WTC11 (cell line): ENCODE measurements at regions not wholly inside any gene's neighbourhood (a gene's known extent, or its start where the extent isn't known, plus 50 kb on each side); places are given as distances from the start of the nearest gene placed in this dataset.

Experiments used
- CTCF ChIP-seq: fragments of 200-600 bp; IDR thresholded peaks from 2 replicates; pipeline ENCODE4 v1.8.0; 2022; ENCODE audit warnings: antibody characterized with exemption
- ESRRA ChIP-seq: sonication (generic); formaldehyde crosslinking; IDR thresholded peaks from 2 replicates; pipeline ENCODE4 v1.8.1; 2022; ENCODE audit warnings: mild to moderate bottlenecking, missing genetic modification reagents, borderline replicate concordance
- IRF2 ChIP-seq: sonication (generic); formaldehyde crosslinking; IDR thresholded peaks from 2 replicates; pipeline ENCODE4 v1.8.0; 2022; ENCODE audit warnings: low read depth, missing genetic modification reagents, borderline replicate concordance
- NR3C1 ChIP-seq: sonication (generic); formaldehyde crosslinking; conservative IDR thresholded peaks from 2 replicates; pipeline ENCODE4 v1.8.1; 2023; ENCODE audit warnings: low read depth, mild to moderate bottlenecking, missing genetic modification reagents
- PRDM15 ChIP-seq: sonication (generic); formaldehyde crosslinking; IDR thresholded peaks from 2 replicates; pipeline ENCODE4 v1.8.0; 2022; ENCODE audit warnings: missing genetic modification reagents
- SMAD3 ChIP-seq: sonication (generic); formaldehyde crosslinking; IDR thresholded peaks from 2 replicates; pipeline ENCODE4 v1.8.0; 2022; ENCODE audit warnings: missing genetic modification reagents, mild to moderate bottlenecking, borderline replicate concordance
- SMAD4 ChIP-seq: sonication (generic); formaldehyde crosslinking; IDR thresholded peaks from 2 replicates; pipeline ENCODE4 v1.8.0; 2022; ENCODE audit warnings: mild to moderate bottlenecking, missing genetic modification reagents
- TF ChIP-seq, protein P1 (sequence below): sonication (generic); formaldehyde crosslinking; IDR thresholded peaks from 2 replicates; pipeline ENCODE4 v1.8.0; 2022; ENCODE audit warnings: mild to moderate bottlenecking, missing genetic modification reagents

DNA sequence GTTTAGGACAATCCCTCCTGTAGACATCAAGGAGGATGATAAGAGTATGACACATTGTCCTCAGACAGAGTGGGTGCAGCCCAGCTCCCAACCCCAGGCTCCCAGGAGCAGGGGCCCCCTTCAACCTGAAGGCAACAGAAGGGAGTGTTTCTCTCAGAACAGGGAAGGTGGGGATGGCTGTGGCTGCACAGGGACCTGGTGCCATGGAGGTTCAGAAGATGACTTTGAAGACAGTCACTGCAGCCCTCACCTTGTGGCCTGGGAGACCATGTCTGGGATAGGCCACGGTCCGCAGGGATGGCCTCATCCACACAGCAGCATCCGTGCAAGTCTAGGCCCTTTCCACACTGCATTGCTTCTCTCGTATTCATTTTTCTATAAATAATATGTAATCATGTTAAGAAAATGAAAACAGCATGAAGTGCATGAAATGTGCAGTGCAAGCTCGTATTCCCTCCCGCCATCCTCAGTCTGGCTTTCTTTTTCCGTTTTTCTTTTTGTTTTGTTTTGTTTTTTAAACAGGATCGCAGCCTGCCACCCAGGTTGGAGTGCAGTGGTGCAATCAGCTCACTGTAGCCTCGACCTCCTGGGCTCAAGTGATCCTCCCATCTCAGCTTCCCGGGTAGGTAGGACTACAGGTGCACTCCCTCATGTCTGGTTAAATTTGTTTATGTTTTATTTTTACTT is 71.1 kb downstream of the METRNL start:
- TF ChIP-seq CTCF = no peak
- TF ChIP-seq NR3C1 = no peak
- no peak for TF ChIP-seq ESRRA (CRISPR knock-in tag)
- no peak for TF ChIP-seq SMAD3 (CRISPR knock-in tag)
- no peak for TF ChIP-seq SMAD4 (CRISPR knock-in tag)
- no peak for TF ChIP-seq PRDM15 (CRISPR knock-in tag)
- TF ChIP-seq, protein P1, sequence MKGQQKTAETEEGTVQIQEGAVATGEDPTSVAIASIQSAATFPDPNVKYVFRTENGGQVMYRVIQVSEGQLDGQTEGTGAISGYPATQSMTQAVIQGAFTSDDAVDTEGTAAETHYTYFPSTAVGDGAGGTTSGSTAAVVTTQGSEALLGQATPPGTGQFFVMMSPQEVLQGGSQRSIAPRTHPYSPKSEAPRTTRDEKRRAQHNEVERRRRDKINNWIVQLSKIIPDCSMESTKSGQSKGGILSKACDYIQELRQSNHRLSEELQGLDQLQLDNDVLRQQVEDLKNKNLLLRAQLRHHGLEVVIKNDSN (CRISPR knock-in tag) = no peak
- TF ChIP-seq IRF2 (CRISPR knock-in tag) = no peak
